GM12891 (cell line): ENCODE measurements at regions not wholly inside any gene's neighbourhood (a gene's known extent, or its start where the extent isn't known, plus 50 kb on each side); places are given as distances from the start of the nearest gene placed in this dataset.

Experiments used
- PAX5 ChIP-seq: IDR thresholded peaks from 2 replicates; pipeline ENCODE4 v1.6.1; 2011; ENCODE audit warnings: low read length, moderate library complexity, mild to moderate bottlenecking; ENCODE audit not compliant: insufficient read depth, severe bottlenecking
- POLR2A ChIP-seq: IDR thresholded peaks from 2 replicates; pipeline ENCODE4 v1.6.1; 2011; ENCODE audit warnings: low read depth, low read length, control low read depth
- POLR2AphosphoS5 ChIP-seq: IDR thresholded peaks from 2 replicates; pipeline ENCODE4 v1.6.1; 2011; ENCODE audit warnings: low read depth, low read length, control low read depth
- SPI1 ChIP-seq: IDR thresholded peaks from 2 replicates; pipeline ENCODE4 v1.6.1; 2011; ENCODE audit warnings: low read depth, low read length, control low read depth

DNA sequence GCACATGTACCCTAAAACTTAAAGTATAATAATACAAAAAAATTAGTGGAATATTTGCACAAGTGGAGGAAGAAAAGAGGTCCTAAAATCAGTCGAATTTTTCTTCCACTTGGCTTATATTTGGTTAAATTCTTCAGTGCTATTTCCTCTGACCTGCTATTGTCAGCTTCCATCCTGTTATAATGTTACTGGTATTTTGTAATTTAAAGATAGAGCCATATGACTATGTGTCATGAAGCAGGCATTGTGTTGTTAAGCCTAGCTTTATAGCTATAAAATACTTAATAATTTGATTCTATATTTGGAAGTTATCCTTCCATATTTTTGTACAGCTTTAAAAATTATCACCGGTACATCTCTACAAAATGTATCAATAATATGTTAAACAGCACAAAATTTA, 455.9 kb upstream of the MARCKS start:
- TF ChIP-seq POLR2A (no peak), SPI1 (no peak), POLR2AphosphoS5 (no peak), PAX5 (no peak)
